ENCODE measurements at regions not wholly inside any gene's neighbourhood (a gene's known extent, or its start where the extent isn't known, plus 50 kb on each side); places are given as distances from the start of the nearest gene placed in this dataset.

DNA sequence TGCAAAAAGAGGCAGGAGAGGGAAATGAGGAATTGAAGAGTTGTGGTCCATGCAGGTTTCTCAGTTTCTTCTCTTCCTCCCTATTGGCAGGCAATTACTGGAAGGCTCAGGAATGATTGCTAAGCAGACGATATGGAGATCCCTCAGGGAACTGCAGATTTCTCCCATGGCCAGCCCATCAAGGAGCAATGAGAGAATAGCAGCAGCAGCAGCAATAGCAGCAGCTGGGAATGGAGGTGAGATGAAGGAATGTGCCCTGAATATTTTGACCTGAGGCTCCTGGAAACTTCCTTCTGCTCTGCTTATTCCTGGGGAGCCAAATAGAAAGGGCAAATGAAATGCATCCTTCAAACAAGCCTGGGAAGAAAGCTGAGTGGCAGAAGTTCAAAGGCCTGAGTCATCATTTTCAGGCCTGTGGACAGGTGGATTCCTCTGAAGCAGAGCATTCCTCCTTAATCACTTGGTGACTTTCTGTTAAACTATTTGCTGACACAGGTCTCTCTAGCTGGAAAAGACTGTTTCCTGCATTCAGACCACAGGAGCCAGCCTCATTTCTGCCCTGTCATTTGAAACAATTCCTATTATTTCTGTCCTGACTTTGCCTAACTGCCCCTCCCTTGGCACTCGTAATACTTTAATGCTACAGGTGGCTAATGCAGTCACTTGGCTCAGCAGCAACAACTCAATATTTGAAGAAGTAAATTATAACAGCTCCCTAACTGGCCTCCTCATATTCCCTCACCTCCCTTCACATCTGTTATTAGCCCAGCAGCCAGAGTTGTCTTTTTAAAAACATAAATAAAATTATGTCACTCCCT, 146.9 kb upstream of the GADL1 start:
- peak; percentile 94 for DNase-seq (ENCODE audit: low read depth)
- no peak overlapping the region for H3K4me3 ChIP-seq (ENCODE audit: low read length)
- TF ChIP-seq CTCF (IDR thresholded peaks at IDR 0.05; ENCODE audit: insufficient read depth, low read depth, low read length, missing control alignments), result no peak

DNA sequence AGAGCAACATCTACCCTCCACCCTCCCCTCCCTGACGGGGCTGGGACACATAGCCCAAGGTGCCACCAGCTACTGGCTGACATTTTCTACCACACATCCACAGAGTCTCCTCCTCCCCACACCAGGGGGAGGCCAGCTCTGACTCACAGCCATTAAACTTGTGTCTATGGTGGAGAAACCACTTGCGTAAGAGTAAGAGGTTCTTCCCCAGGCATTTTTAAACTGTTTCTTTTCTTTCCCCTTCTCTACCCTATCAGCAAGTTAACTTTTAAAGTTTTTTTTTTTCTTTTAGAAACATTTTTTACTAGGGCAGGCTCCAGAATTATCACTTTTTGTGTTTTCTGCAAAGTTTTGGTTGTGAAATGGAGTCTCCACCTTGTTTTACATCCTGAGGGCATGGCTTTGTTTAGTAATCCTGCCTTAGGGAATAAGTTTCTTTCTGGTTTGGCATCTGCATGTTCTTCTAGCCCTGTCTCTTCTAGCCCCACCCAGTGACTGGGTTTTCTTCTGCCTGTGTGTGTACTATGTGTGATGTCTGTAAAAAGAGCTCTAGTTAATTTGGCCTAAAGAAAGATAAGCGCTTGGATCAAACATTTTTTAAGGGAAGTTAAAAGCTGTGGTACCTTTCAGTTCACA, 148.8 kb upstream of the GADL1 start:
- DNase-seq (ENCODE audit: low read depth), result peak; percentile 64
- no peak for TF ChIP-seq CTCF (IDR thresholded peaks at IDR 0.05; ENCODE audit: insufficient read depth, low read depth, low read length, missing control alignments)
- H3K4me3 ChIP-seq (ENCODE audit: low read length), result no peak overlapping the region

DNA sequence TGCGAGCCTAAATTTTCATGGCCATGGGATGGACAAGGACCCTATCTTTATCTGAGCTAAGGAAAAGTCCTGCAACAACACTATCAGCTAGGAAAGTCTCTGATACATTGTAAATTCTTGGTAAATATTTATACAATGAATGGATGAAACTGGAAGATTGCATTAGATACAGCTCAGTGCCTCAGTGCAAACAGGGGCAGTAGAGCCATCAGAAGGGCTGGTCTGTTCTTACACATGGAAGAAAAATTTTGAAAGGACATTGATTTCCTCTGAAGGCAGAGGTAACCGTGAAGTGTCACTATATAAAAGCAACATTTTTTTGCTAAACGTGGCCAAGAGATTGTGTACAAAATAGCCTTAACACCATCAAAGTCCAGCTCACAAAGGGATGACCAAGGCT, 153.2 kb upstream of the GADL1 start:
- no peak for DNase-seq (ENCODE audit: low read depth)
- no peak overlapping the region for H3K4me3 ChIP-seq (ENCODE audit: low read length)
- no peak for TF ChIP-seq CTCF (IDR thresholded peaks at IDR 0.05; ENCODE audit: insufficient read depth, low read depth, low read length, missing control alignments)

DNA sequence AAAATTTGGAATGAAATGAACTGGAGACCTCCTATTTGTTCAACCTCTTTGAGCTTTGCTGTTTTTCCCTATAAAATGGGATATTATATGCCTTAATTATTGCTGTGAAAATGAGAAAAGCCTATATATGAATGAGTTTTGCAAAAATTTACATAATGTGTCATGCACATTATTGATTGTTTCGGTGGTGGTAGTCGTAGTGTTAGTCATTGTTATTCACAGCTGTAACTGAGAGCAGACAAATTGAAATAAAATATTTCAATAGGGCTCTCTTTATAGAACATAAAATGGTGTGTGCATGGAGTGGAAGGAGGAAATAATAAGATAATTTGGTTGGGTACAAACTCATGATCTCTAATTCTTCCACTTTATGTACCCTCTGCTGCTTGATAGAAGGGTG, 153.7 kb upstream of the GADL1 start:
- no peak overlapping the region for H3K4me3 ChIP-seq (ENCODE audit: low read length)
- TF ChIP-seq CTCF (IDR thresholded peaks at IDR 0.05; ENCODE audit: insufficient read depth, low read depth, low read length, missing control alignments), result no peak
- DNase-seq (ENCODE audit: low read depth), result no peak

DNA sequence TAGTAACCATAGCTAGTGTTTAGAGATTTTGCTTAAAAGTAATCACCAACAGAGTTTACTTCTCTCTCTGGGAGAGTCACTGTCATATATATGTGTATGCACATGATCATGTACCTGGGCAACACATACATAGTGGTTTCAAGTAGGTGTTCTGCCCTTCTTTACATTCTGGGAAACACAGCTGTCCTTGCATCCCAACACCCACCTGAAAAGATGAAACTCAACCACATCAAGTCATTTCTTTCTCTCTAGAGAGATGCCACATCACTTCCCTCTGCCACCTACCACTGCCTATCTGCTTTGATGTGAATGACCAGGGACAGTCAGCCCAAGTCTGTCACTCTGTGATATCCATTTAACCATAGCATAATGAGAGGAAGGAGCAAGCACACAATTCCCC, 155.8 kb upstream of the GADL1 start:
- no peak overlapping the region for H3K4me3 ChIP-seq (ENCODE audit: low read length)
- TF ChIP-seq CTCF (IDR thresholded peaks at IDR 0.05; ENCODE audit: insufficient read depth, low read depth, low read length, missing control alignments), result no peak
- DNase-seq (ENCODE audit: low read depth), result no peak

DNA sequence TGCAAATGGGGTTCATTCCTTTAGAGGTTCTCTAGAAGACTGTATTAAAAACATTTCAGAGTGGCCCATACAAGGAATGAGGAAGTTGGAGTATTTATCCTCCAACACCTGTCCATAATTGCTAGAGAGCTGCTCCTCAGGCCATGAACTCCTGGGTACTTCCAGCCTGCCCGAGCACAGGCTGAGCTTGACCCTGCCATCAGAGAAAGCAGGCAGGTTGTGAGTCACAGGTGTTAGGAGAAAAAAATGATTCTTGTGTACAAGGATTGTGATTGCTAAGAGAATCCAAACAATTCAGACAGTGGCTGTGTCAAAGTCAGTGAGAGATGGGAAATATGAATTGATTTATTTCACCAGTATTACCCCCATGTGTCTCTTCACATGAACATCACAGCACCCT, 156.8 kb upstream of the GADL1 start:
- no peak for TF ChIP-seq CTCF (IDR thresholded peaks at IDR 0.05; ENCODE audit: insufficient read depth, low read depth, low read length, missing control alignments)
- H3K4me3 ChIP-seq (ENCODE audit: low read length), result no peak overlapping the region
- DNase-seq (ENCODE audit: low read depth), result peak; percentile 39

All from epithelial cell of esophagus (primary cell).